CD14-positive monocyte (primary cell): ENCODE measurements at regions not wholly inside any gene's neighbourhood (a gene's known extent, or its start where the extent isn't known, plus 50 kb on each side); places are given as distances from the start of the nearest gene placed in this dataset.

ENCODE experiments used
- DNase-seq, 3 donors: peaks; one replicate each; pipeline ENCODE4 v3.0.0-alpha.2; 2011 to 2022
- H2AFZ ChIP-seq: 2 replicates; pipeline ENCODE4 v1.6.0; 2012; ENCODE audit warnings: mild to moderate bottlenecking, low read depth, low read length, inconsistent platforms; ENCODE audit not compliant: insufficient read depth, poor library complexity, severe bottlenecking
- H3K27ac ChIP-seq, 2 donors: 1 replicate in 1 of 2; 2 replicates in 1 of 2; pipeline ENCODE4 v1.5.1; 2012 to 2013; ENCODE audit warnings: low read length in 2 of 2, control low read depth in 1 of 2, inconsistent platforms in 1 of 2, low read depth in 1 of 2, mild to moderate bottlenecking in 1 of 2
- H3K27me3 ChIP-seq, 2 donors: one replicate each; pipeline versions ENCODE4 v1.6.0 to v1.6.1; 2011 to 2013; ENCODE audit warnings: low read length in 2 of 2; ENCODE audit not compliant: control insufficient read depth in 2 of 2, insufficient read depth in 2 of 2
- H3K36me3 ChIP-seq, 2 donors: replicated peaks in 1 of 2; 1 replicate in 1 of 2; 2 replicates in 1 of 2; pipeline versions ENCODE4 v1.5.1 to v1.6.1; 2012 to 2013; ENCODE audit warnings: low read length in 2 of 2, control low read depth in 1 of 2, inconsistent platforms in 1 of 2, mild to moderate bottlenecking in 1 of 2; ENCODE audit not compliant: insufficient read depth in 2 of 2, control insufficient read depth in 1 of 2
- H3K4me1 ChIP-seq, 2 donors: 1 replicate in 1 of 2; 2 replicates in 1 of 2; pipeline versions ENCODE4 v1.5.1 to v1.6.1; 2012 to 2013; ENCODE audit warnings: low read length in 2 of 2, control low read depth in 1 of 2, inconsistent platforms in 1 of 2, mild to moderate bottlenecking in 1 of 2, moderate library complexity in 1 of 2; ENCODE audit not compliant: insufficient read depth in 2 of 2, control insufficient read depth in 1 of 2
- H3K4me2 ChIP-seq: replicated peaks from 2 replicates; pipeline ENCODE3; 2012; ENCODE audit warnings: low read length, moderate library complexity, mild to moderate bottlenecking; ENCODE audit not compliant: poor library complexity, severe bottlenecking; ENCODE audit errors: extremely low read depth
- H3K4me3 ChIP-seq, 3 experiments: fragments of 200-600 bp in 1 of 3; sonication (generic) in 1 of 3; replicated peaks in 1 of 3; 1 replicate in 2 of 3; 2 replicates in 1 of 3; pipeline ENCODE4 v1.5.1; 2011 to 2013; ENCODE audit warnings: low read length in 3 of 3, mild to moderate bottlenecking in 3 of 3, control low read depth in 2 of 3, low read depth in 2 of 3, inconsistent platforms in 1 of 3, moderate library complexity in 1 of 3
- H3K79me2 ChIP-seq: 2 replicates; pipeline ENCODE4 v1.6.0; 2012; ENCODE audit warnings: mild to moderate bottlenecking, control low read depth, inconsistent platforms, low read length, moderate library complexity; ENCODE audit not compliant: insufficient read depth
- H3K9ac ChIP-seq: 2 replicates; pipeline ENCODE4 v1.6.0; 2017; ENCODE audit warnings: low read length, mild to moderate bottlenecking; ENCODE audit not compliant: insufficient read depth, poor library complexity, severe bottlenecking
- H3K9me3 ChIP-seq, 2 donors: replicated peaks in 1 of 2; 1 replicate in 1 of 2; 2 replicates in 1 of 2; pipeline versions ENCODE4 v1.5.1 to v1.6.1; 2012 to 2013; ENCODE audit warnings: low read length in 2 of 2, control low read depth in 1 of 2; ENCODE audit not compliant: control insufficient read depth in 1 of 2, insufficient read depth in 1 of 2
- H4K20me1 ChIP-seq: 2 replicates; pipeline ENCODE4 v1.6.0; 2012; ENCODE audit warnings: mild to moderate bottlenecking, low read length, control low read depth, moderate library complexity; ENCODE audit not compliant: insufficient read depth
- H3K27ac Mint-ChIP-seq, 7 donors: one replicate each; pipeline ENCODE4 v1.8.0; 2020; ENCODE audit warnings: mild to moderate bottlenecking in 7 of 7, mixed read lengths in 7 of 7, moderate library complexity in 6 of 7, inconsistent platforms in 2 of 7
- H3K27me3 Mint-ChIP-seq, 3 donors: one replicate each; pipeline ENCODE4 v1.8.0; 2021 to 2022; ENCODE audit warnings: low read depth in 3 of 3, mild to moderate bottlenecking in 3 of 3, mixed read lengths in 3 of 3, moderate library complexity in 3 of 3, inconsistent platforms in 1 of 3
- H3K36me3 Mint-ChIP-seq, 2 donors: one replicate each; pipeline ENCODE4 v1.8.0; 2020; ENCODE audit warnings: mixed read lengths in 2 of 2, inconsistent platforms in 1 of 2, mild to moderate bottlenecking in 1 of 2
- H3K4me1 Mint-ChIP-seq: one replicate; pipeline ENCODE4 v1.8.0; 2020; ENCODE audit warnings: mild to moderate bottlenecking, mixed read lengths
- H3K4me3 Mint-ChIP-seq, 2 donors: one replicate each; pipeline ENCODE4 v1.8.0; 2020; ENCODE audit warnings: mild to moderate bottlenecking in 2 of 2, mixed read lengths in 2 of 2, moderate library complexity in 1 of 2
- H3K9me3 Mint-ChIP-seq, 7 donors: one replicate each; pipeline ENCODE4 v1.8.0; 2020 to 2022; ENCODE audit warnings: mixed read lengths in 7 of 7, mild to moderate bottlenecking in 6 of 7, moderate library complexity in 6 of 7, inconsistent platforms in 2 of 7
- WGBS: methylation state at CpG from one replicate; pipeline ENCODE4 v1.1.5; 2013; ENCODE audit warnings: missing lambda C conversion rate; ENCODE audit not compliant: insufficient coverage; 5-methylcytosine and 5-hydroxymethylcytosine counted together
- intact Hi-C, 2 donors: fragments of 100-400 bp; cut with micrococcal nuclease; formaldehyde crosslinking; loops; one replicate each; pipeline versions ENCODE4 v1.15.0 to v1.15.1; 2023
- TF ChIP-seq, protein P1 (sequence below): fragments of 200-600 bp; IDR thresholded peaks from one replicate; pipeline ENCODE4 v1.8.0; 2022; ENCODE audit warnings: antibody characterized with exemption, mild to moderate bottlenecking

DNA sequence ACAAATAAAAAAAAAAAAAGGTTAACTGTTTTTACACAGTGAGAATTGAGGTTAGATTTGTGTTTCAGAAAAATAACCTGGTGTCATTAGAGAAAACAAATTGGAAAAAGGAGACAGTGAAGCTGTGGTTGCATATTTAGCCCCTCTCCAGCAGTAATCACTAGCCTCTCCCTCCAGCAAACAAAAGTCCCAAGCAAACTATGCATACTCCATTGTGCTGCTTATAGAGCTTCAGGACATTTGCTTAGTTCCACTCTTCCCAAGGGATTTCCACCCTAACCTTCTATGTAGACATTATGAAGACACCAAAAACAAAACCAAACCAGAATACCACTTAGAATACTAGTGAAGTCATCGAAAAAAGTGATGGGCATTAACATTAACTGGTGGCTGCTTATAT, 534.2 kb upstream of the CDH2 start:
- no peaks in the 10 kb centered on the region for H4K20me1 ChIP-seq
- DNase-seq = no peak
- no peak overlapping the region for H3K27ac Mint-ChIP-seq
- peaks cover 0 to 3% (median 0%) of the 10 kb centered on the region in 3 donors for H3K27me3 Mint-ChIP-seq
- no peak overlapping the region for H2AFZ ChIP-seq
- no peaks in the 10 kb centered on the region for H3K4me1 Mint-ChIP-seq
- H3K9me3 Mint-ChIP-seq = peaks cover 0 to 4% (median 0%) of the 10 kb centered on the region in 7 donors
- H3K9ac ChIP-seq = no peak overlapping the region
- H3K4me2 ChIP-seq = no peak overlapping the region
- no peak overlapping the region for H3K4me3 ChIP-seq
- H3K79me2 ChIP-seq = no peaks in the 10 kb centered on the region
- no peak overlapping the region for H3K4me3 Mint-ChIP-seq
- H3K9me3 ChIP-seq = no peaks in the 10 kb centered on the region
- H3K36me3 Mint-ChIP-seq = no peaks in the 10 kb centered on the region
- WGBS = no CpG with 5 or more reads among the region's 1 CpG
- TF ChIP-seq, protein P1, sequence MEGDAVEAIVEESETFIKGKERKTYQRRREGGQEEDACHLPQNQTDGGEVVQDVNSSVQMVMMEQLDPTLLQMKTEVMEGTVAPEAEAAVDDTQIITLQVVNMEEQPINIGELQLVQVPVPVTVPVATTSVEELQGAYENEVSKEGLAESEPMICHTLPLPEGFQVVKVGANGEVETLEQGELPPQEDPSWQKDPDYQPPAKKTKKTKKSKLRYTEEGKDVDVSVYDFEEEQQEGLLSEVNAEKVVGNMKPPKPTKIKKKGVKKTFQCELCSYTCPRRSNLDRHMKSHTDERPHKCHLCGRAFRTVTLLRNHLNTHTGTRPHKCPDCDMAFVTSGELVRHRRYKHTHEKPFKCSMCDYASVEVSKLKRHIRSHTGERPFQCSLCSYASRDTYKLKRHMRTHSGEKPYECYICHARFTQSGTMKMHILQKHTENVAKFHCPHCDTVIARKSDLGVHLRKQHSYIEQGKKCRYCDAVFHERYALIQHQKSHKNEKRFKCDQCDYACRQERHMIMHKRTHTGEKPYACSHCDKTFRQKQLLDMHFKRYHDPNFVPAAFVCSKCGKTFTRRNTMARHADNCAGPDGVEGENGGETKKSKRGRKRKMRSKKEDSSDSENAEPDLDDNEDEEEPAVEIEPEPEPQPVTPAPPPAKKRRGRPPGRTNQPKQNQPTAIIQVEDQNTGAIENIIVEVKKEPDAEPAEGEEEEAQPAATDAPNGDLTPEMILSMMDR = no peak
- H3K4me1 ChIP-seq = no peaks in the 10 kb centered on the region
- no peaks in the 10 kb centered on the region for H3K36me3 ChIP-seq
- intact Hi-C loops = no loop called here
- H3K27ac ChIP-seq = no peak overlapping the region
- no peaks in the 10 kb centered on the region for H3K27me3 ChIP-seq

DNA sequence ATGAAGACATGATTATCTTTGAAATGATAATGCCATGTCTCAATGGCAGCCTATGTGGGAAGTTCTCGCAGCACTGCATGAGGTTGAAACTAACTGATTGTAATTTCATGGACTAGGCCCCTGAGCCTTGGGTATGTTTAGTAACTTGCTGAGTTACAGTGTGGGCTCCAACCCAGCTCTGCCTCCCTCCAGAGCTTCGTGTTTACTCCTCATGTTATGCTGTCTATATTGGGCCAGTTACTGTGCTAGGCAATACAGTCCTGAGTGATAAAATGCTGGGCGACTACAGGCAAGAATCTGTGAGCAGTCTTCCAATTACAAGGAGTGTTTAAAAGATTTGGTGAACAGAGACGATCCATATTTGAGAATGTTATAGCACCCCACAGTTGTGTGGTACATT, 530.1 kb upstream of the CDH2 start:
- Histone ChIP-seq H3K27ac (no peak overlapping the region), H3K36me3 (no peaks in the 10 kb centered on the region), H4K20me1 (no peaks in the 10 kb centered on the region), H2AFZ (no peak overlapping the region), H3K9me3 (no peaks in the 10 kb centered on the region), H3K4me3 (no peak overlapping the region), H3K27me3 (no peaks in the 10 kb centered on the region), H3K4me2 (no peak overlapping the region), H3K4me1 (no peaks in the 10 kb centered on the region), H3K79me2 (no peaks in the 10 kb centered on the region), H3K9ac (no peak overlapping the region)
- 90% methylated on average over 3 of the region's 4 CpGs for WGBS
- no peaks in the 10 kb centered on the region for H3K4me1 Mint-ChIP-seq
- H3K27ac Mint-ChIP-seq = no peak overlapping the region
- intact Hi-C loops = no loop called here
- DNase-seq = no peak
- H3K27me3 Mint-ChIP-seq = peaks cover 0 to under 1% (median 0%) of the 10 kb centered on the region in 3 donors
- no peaks in the 10 kb centered on the region for H3K36me3 Mint-ChIP-seq
- TF ChIP-seq, protein P1 = no peak
- no peak overlapping the region for H3K4me3 Mint-ChIP-seq
- peaks cover 0 to 4% (median 0%) of the 10 kb centered on the region in 7 donors for H3K9me3 Mint-ChIP-seq
